NCI-H1048 (cell line): ENCODE measurements at regions not wholly inside any gene's neighbourhood (a gene's known extent, or its start where the extent isn't known, plus 50 kb on each side); places are given as distances from the start of the nearest gene placed in this dataset.
"Not testable (repeated sequence)": the region's sequence is repeated elsewhere in the genome, so short reads cannot be mapped to it uniquely, and the experiment has no call there.

Experiments used
- DNase-seq: peaks from one replicate; lab custom pipeline; 2025; lab: John Stamatoyannopoulos, UW

DNA sequence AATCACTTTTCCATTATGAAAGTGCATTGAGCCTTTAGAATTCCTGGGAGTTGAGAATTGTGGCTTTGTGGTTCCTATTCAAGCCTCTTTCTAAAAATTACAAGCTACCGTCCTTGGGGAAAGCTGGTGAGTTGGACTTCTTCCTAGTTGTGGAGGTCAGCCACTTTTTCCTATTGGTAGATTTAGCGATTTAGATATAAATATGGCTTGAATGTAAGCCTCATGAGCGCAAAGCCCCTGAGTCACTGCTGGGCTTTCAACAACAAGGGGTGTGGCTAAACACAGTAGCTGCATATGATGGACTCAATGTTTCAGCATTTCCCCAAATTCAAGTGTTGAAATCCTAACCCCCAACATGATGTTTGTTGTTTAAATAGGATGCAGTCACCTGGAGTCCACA, 150.0 kb upstream of the IGFBP3 start:
- no peak for DNase-seq

DNA sequence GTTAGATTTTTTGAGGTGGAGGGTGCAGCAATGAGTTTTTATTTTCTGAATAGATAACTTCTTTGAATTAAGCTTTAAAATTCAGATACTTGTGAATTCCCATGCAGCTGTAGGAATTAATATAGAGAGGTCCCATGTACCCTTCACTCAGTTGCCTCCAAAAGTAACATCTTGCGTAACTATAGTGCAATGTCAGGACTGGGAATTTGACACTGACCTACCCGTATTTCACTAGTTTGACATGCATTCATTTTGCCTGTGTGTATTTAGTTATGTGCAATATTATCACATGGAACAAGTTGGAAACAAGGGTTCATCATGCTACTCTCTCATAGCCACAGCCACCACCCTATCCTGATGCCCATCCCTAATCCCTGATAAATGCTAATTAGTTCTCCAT, 147.1 kb upstream of the IGFBP3 start:
- DNase-seq: no peak

DNA sequence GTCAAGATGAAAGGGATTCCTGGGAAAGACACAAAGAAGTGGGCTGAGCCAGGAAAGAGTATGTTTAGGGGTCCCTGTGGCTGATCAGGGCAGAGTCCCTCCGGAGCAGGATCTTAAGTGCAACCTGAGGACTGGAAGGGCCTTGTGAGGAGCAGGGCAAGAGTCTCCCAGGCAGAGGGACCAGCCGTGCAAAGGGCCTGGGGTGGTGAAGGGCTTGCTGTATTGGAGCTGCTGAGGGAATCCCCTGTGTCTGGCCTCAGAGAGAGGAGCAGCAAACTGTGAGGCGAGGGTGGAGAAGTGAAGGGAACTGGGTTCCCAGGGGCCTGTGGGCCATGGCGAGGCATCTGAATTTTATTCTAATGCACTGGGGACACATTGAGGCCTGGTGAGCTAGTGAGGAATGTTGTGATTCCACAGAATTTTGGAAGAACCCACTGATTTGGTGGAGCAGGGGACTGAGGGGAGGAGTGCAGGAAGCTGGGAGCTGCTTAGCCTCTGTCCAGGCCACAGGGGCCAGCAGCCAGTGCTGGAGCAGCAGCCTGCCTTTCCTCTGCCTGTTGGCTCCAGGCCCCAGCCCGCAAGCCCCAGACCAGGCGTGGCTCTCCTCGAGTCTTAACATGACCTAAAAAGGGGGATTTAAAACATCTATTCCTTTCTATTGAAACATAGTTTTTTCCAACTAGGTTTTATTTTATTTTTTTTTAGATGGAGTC, 138.4 kb upstream of the IGFBP3 start:
- DNase-seq: no peak

DNA sequence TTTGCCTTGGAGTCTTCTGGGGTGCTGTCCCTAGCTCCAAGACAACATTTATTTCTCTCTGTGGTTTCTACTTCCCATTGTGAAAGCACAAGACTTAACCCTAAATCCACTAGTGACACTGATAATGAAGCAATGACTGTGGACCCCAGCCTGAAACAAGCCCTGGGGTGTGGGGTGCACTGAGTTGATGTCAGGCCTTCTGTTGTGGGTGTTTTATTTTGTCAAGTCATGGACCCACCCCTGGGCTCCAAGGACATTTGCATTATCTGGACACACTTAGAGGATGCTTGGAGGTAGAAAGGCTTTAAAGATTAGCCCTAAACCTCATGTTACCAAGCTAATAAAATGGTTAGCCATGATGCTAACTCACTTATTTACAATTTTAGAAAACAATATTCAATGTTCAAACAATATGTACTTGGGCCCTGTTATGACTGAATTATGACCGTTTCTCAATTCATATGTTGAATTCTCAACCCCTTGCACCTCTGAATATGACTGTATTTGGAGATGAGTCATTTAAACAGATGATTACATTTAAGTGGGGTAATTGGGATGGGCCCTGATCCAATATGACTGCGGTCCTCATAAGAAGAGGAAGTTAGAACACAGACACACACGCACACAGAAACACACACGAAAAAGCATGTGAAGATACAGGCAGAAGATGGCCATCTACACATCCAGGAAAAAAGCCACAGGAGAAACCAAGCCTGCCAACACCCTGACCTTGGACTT, 137.2 kb upstream of the IGFBP3 start:
- no peak for DNase-seq

DNA sequence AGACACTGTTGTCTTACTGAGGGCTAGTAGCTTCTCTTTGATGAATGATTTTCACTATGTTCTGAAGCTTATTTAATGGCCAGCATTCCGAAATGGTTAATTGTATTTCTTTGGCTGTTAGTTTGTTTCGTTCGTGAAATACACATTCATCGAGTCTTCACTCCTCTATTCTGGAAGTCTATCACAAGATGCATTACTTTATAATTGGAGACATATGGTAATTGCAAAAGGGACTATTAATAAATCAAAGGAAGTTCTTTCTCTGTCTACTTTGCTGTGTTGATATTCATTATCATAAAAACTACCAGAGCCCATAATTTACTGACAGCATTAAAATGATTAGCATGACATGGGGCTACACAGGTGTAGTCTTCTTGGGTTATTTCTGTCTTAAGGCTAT, 133.8 kb upstream of the IGFBP3 start:
- DNase-seq: no peak

DNA sequence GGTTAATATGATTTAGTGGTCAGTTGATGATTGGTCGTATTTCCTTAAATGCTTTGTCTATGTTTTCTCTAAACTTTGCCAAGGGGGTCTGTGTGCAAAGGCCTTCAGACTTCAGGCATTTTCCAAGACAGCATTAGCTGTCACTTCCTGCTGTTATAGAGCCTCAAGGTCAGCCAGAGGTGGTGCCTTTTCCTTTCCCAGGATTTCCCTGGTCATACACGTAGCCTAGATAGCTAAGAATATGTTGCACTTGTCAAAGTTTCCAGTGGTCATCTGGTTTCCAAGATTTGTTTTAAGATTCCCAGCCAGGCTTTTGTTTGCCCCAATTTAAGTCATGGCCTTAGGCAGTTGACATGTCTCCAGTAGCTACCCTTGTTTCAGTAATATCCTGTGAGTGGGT, 133.2 kb upstream of the IGFBP3 start:
- DNase-seq: no peak

DNA sequence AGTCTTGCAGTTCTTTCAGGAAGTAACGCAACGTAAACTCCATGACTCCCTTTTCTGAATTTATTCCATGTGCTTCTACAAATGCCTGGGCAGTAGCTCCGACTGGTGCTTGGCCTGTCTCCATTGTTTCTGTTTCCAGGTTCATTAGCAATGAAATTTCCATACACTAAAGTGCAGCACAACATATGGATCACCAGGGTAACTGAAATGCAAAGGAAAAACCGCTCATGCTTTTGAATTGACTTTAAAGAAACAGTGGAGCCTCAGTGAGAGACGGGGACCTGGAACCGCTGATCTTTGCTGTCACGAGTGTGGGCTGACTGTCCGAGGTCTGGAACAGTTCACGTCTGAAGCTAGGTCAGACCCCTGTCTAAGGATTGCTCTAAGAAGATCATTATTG, 126.5 kb upstream of the IGFBP3 start:
- DNase-seq: no peak

DNA sequence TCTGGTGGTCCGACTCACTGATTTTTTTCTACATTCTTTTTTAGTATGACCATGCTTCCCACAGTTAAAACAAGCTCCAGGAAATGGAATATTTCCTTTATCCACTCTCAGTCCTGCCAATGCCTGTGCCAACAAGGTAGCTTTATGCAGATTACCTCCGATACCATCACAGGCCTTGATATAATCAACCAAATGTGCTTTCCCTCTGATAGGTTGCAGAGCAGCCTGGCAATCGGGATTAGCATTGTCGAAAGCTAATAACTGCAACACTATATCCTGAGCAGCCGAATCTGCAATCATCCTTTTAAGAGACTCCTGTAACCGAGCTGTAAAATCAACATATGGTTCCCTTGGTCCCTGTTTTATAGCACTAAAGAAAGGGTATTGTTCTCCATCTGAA, 122.3 kb upstream of the IGFBP3 start:
- not testable (repeated sequence) for DNase-seq

DNA sequence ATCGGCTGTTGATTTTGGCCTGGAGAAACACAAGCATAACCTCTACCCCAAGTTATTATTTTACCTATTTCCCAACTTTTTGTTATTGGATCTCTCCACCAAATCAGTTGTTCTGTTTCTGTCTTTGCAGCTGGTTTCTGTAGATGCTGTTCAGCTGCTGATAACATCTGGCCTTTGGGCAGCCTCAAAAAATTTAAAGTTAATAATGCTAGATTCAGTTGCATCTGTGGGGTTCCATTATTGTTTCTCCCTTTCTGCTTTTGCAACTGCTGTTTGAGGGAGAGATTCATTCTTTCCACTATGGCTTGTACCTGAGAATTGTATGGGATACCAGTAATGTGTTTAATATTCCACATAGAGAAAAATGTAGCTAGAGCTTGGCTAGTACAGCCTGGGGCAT, 118.7 kb upstream of the IGFBP3 start:
- DNase-seq: not testable (repeated sequence)

DNA sequence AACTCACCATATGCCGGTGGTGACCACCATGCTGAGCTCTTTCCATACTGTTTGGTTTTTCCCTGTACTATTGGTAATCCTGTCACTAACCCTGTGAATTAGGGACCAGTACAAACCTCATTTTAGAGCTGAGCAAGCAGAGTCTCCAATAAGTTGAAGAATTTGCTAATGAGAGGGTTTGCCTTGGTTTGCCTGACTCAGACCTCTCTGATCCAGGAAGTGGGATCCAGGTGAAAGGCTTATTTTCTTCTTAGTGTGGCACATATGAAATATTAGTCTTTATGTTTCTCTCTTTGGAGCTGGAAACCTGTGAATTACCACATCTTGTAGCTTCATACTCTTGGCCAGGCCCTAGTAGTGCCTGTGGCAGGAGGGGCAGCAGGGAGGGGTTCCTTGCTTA, 114.1 kb upstream of the IGFBP3 start:
- DNase-seq: no peak

DNA sequence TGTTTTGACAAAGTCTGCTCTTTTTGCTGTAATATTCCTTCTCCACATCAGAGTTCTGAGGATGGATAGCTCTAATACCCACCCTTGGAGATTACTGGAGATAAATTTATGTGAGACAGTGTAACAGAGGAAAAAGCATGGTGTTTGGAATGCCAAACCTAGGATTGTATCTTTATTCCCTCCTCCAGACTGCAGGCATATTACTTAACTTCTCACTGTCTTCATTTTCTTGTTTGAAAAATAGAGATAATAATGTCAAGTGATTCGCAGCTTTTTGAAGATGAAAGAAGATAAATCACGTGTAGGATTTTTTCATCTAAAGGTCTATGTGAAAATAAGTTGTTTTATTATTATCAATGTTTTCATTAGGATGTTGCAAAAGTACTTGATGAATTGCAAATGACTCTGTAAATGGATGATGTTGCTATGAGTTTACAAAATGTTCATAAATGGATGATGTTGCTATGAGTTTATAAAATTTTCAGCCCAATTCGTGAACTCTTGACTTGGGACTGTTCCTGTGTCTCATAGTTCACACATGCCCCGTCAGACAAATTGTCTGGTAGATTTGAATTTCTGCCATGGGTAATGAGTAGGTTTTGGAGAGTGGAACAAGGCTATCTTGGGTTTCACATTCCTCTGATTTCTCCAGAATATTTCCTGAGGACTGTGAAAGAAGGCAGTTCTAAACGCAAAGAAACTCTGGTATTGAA, 113.1 kb upstream of the IGFBP3 start:
- no peak for DNase-seq

DNA sequence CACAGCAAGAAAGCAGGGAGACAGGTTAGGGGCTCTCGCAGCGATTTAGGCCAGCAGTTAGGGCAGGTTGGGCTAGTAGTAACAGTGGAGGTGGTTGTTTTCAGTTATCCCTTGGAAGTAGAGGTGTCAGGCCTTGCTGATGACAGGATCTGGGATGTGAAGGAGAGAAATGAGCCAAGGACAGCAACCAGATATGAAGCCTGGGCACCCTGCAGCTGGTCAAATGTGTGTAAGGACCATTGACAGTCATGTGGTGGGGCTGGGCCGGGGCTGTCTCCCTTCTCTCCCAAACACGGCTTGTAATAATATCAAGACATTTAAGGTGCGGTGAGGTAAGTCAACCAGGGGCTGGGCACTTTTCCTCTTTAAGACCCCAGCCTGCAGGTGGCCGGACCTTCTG, 112.5 kb upstream of the IGFBP3 start:
- no peak for DNase-seq

DNA sequence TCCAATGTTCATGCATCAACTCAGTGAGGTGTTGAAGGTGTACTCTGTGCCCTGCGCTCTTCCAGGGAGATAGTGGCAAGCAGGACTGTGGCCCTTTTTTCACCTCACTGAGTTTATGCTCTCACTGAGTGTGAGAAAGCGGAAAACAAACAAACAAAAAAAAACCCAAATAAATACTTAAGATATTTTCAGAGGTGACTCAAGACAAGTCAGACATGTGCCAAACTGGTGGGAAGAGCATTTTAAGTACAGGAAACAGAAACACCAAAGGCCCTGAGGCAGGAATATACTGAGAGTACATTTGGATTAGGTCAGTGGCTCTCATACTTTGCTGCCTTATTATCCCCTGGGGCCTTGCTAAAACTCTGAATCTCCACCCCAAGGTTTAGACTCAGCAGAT, 111.9 kb upstream of the IGFBP3 start:
- DNase-seq: no peak

DNA sequence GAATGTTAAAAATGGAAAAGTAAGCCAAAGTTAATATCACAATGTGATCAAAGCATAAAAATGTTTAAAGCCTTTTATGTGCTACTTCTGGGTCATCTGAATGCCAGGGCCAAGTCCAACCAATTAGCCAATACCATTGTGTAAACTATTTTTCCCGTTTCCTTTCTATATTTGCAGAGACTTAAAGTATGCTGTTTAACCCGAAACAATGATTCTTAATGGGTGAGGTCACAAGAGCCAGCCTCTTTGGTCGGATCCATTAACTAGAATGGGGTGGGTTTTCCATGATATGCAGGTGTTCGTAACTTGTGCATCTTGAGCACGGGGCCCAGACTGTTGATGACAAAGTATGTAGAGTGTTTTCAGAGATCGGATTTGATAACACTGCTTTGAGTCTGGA, 111.3 kb upstream of the IGFBP3 start:
- no peak for DNase-seq

DNA sequence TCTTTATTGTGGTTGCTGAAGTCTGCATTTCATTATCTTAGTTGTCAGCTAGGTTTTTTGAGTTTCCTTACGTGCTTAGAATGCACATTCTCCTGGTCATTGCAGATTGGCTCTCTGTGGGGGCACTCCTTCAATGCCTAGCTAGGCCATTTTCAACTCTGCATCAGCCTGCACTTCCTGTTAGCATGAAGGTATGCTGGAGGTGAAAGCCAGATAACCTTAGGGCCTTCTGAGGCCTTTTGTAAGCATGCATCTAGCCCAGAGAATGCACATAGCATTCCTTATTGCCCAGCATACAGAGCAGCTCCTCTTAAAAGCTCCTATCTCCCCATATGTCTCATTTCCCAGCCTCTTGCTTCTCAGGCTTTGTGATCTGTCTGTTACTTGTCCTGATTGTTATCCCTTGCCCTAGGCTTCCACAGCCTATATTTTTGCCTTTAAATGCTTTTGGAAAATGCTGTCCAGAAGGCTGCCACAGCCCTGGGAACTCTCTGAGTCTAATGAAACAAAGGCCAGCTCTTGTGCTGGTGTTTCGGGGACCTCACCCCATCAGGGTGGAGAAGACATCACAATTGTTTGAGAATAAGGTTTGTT, 108.1 kb upstream of the IGFBP3 start:
- no peak for DNase-seq

DNA sequence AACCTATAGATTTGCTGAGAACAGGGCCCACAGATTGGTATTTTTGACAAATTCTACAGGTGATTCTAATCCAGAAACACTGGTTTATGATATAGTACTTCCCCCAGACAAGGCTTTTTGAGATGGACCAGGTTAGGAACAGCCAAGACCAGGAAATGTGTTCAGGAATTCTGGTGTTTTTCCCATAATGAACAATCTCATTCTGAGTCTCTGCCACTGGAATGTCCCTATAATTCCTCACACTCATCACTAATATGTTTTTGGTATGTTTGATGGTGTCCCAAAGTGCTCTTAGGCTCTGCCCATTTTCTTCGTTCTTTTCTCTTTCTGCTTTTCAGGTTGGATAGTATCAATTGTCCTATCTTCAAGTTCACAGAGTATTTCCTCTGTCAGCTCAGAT, 107.2 kb upstream of the IGFBP3 start:
- no peak for DNase-seq

DNA sequence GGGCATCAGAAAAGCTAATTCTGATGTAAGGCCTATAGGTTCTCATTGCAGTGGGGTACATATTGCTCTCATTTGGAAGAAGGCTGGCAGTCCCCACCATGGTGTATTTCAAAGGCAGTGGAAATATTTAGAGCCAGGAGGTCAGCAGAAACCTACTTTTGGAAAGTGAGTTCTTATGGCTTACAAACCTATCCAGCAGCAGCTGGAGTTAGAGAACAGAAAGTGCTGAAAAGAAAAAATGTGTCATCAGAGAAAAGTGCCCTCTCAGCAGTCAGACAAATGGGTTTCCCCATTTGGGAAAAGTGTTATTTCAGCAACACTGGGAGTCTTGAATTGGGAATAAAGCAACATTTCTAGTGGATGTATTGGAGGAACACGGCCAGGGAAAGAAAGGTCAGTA, 105.7 kb upstream of the IGFBP3 start:
- no peak for DNase-seq

DNA sequence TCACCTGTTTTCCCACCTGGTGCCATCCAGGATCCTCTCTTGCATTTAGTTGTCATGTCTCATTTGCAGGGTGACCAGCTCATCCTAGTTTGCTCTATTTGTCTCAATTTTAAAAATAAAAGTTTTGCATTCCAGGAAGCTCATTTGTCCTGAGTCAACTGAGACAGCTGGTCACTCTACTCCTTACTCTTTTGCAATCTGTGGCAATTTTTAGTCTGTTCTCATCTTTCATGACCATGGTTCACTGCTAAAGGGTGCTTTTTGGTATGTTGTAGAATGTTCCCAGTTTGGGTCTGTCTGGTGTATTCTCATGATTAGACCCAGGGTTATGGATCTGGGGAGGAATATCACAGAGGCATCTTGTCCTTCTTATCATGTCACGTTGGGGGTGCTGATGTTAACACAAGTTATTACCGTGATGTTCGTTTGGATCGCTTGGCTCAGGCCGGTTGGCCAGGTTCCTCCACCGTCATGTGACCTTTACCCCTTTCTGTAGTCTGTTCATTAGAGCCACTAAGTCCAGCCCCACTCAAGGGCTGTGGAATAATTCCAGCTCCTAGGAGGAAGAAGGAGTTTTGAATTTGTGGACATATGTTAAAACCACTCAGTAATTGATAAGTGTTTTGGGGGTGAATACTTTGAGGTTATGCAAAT, 103.3 kb upstream of the IGFBP3 start:
- DNase-seq: no peak

DNA sequence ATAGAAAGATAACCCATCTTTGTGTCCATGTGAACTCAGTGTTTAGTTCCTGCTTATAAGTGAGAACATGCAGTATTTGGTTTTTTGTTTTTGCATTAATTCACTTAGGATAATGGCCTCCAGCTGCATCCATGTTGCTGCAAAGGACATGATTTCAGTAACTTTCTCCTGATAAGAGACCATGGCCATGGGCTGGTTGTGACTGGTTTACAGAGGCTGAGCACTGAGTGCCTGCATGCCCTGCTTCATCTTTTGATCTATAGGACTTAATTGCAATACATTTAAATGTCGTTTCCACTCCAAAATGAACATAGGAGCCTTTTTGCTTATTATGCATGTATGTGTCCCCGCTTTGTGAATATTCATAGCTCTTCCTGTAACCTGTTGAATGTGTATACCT, 101.3 kb upstream of the IGFBP3 start:
- no peak for DNase-seq

DNA sequence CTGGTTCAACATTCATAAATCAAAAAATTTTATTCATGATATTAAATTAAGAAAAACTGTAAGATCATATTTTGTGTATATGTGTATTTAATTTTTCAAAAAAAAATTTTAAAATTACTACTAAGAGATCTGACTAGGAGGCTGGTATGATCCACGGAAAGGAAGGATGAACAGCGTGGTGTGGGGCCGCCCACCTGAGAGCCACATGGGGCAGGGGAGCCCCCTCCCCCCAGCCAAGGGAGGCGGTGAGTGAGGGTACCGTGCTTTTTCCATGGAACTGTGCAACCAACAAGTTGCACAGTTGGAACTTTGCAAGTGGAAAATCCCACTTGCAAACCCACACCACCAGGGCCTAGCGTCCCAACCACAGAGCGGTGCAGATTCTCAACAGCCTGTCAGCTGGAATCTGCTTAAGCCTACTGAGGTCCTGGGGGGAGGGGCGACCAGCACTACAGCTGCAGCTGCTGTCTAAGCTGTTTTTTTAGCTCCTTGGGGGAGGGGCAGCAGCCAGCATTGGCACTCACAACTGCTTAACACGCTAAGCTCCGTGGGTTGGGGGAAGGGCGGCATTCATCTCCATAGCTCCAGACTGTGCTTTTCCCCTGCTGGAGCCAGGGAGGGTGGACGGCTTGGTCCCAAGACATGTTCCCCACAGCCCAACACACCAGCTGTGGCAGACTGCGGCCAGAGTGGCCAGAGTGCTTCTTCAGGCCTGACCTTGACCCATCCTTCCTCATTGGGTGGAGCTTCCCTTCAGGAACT, 94.2 kb upstream of the IGFBP3 start:
- DNase-seq: no peak

DNA sequence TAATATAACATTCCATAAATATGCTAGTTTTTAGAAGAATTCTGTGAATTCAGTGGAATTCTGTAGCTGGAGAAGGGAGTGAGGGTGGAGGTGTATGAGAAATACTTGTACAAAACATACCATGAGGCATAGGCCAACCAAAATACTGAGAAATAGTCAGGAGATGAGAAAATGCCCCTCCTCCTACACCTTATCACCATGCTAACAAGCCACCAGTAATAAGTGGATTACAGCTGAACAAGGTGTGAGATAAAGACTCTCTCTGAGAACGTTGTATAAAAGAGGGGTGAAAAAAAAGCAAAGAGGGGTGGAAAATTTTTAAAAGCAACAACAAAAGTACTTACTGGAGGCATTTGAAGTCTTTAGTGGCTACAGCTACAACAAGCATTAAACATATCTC, 90.4 kb upstream of the IGFBP3 start:
- no peak for DNase-seq

DNA sequence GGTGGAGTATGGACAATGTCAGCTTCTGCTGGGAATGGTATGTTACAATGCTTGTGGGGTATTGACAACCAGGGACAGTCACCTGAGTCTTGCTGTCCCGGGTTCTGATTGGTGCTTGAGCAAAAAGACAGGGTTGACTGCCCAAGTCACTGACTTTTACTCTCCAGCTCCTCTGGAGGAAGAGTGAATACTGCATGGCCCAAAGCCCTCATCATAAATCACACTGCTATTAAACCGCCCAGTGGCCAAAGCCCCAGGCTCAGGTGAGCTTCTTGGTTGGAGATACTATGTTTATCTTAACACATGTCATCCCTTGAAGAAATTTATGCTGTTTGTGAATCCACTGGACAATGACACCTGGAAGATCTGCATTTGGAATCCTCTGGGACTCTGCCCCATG, 90.0 kb upstream of the IGFBP3 start:
- no peak for DNase-seq
